Natural killer cell (primary cell): ENCODE measurements at regions not wholly inside any gene's neighbourhood (a gene's known extent, or its start where the extent isn't known, plus 50 kb on each side); places are given as distances from the start of the nearest gene placed in this dataset.

ENCODE experiments used
- ATAC-seq, 3 donors: fragments of 150-1000 bp in 2 of 3; fragments of 200-7000 bp in 1 of 3; cut with Tn5 transposase; 1 replicate in 1 of 3; 2 replicates in 2 of 3; pipeline ENCODE4 v1.10.0; 2021; ENCODE audit warnings: mild to moderate bottlenecking in 2 of 3, moderate library complexity in 2 of 3
- DNase-seq, 2 donors: peaks; one replicate each; pipeline versions ENCODE4 v3.0.0 to v3.0.0-alpha.2; 2013 to 2021; ENCODE audit warnings: mixed read lengths in 1 of 2
- H3K27ac ChIP-seq: one replicate; pipeline ENCODE4 v1.5.1; 2013; ENCODE audit warnings: mild to moderate bottlenecking, low read length
- H3K27me3 ChIP-seq: one replicate; pipeline ENCODE4 v1.6.1; 2013; ENCODE audit warnings: low read length; ENCODE audit not compliant: control insufficient read depth, insufficient read depth
- H3K36me3 ChIP-seq: one replicate; pipeline ENCODE4 v1.6.1; 2013; ENCODE audit warnings: low read length; ENCODE audit not compliant: control insufficient read depth, insufficient read depth
- H3K4me1 ChIP-seq: one replicate; pipeline ENCODE4 v1.6.1; 2013; ENCODE audit warnings: low read length; ENCODE audit not compliant: control insufficient read depth, insufficient read depth
- H3K4me3 ChIP-seq: one replicate; pipeline ENCODE4 v1.5.1; 2013; ENCODE audit warnings: low read length
- H3K9me3 ChIP-seq: one replicate; pipeline ENCODE4 v1.6.1; 2013; ENCODE audit warnings: low read length; ENCODE audit not compliant: control insufficient read depth, insufficient read depth
- H3K27ac Mint-ChIP-seq, 2 donors: one replicate each; pipeline ENCODE4 v1.8.0; 2022; ENCODE audit warnings: mild to moderate bottlenecking in 2 of 2, mixed read lengths in 2 of 2, moderate library complexity in 1 of 2
- H3K27me3 Mint-ChIP-seq, 2 donors: one replicate each; pipeline ENCODE4 v1.8.0; 2022; ENCODE audit warnings: low read depth in 2 of 2, mixed read lengths in 2 of 2
- H3K36me3 Mint-ChIP-seq: one replicate; pipeline ENCODE4 v1.8.0; 2022; ENCODE audit warnings: mixed read lengths
- H3K4me1 Mint-ChIP-seq, 2 donors: one replicate each; pipeline ENCODE4 v1.8.0; 2022; ENCODE audit warnings: mixed read lengths in 2 of 2
- H3K4me3 Mint-ChIP-seq: one replicate; pipeline ENCODE4 v1.8.0; 2022; ENCODE audit warnings: mild to moderate bottlenecking, moderate library complexity, mixed read lengths
- H3K9me3 Mint-ChIP-seq, 2 donors: one replicate each; pipeline ENCODE4 v1.8.0; 2022; ENCODE audit warnings: mixed read lengths in 2 of 2
- WGBS: methylation state at CpG from one replicate; pipeline ENCODE4 v1.1.7; 2013; ENCODE audit warnings: missing lambda C conversion rate; ENCODE audit not compliant: insufficient coverage; 5-methylcytosine and 5-hydroxymethylcytosine counted together
- intact Hi-C: fragments of 100-400 bp; cut with micrococcal nuclease; formaldehyde crosslinking; loops from one replicate; pipeline ENCODE4 v1.14.2; 2022
- TF ChIP-seq, protein P1 (sequence below): fragments of 200-600 bp; IDR thresholded peaks from one replicate; pipeline ENCODE4 v1.8.0; 2022; ENCODE audit warnings: antibody characterized with exemption

GRCh38 chrX:128165884-128166408 lies 113.7 kb upstream of the ACTRT1 start:
- Histone ChIP-seq H3K9me3 (no peaks in the 10 kb centered on the region), H3K36me3 (no peaks in the 10 kb centered on the region), H3K4me3 (no peak overlapping the region), H3K27me3 (no peaks in the 10 kb centered on the region), H3K4me1 (no peaks in the 10 kb centered on the region), H3K27ac (no peak overlapping the region)
- Mint-ChIP-seq H3K4me1 (no peaks in the 10 kb centered on the region), H3K27me3 (no peaks in the 10 kb centered on the region), H3K36me3 (no peaks in the 10 kb centered on the region), H3K27ac (no peak overlapping the region), H3K4me3 (no peak overlapping the region), H3K9me3 (peaks cover 2 to 4% of the 10 kb centered on the region in 2 donors)
- TF ChIP-seq, protein P1, sequence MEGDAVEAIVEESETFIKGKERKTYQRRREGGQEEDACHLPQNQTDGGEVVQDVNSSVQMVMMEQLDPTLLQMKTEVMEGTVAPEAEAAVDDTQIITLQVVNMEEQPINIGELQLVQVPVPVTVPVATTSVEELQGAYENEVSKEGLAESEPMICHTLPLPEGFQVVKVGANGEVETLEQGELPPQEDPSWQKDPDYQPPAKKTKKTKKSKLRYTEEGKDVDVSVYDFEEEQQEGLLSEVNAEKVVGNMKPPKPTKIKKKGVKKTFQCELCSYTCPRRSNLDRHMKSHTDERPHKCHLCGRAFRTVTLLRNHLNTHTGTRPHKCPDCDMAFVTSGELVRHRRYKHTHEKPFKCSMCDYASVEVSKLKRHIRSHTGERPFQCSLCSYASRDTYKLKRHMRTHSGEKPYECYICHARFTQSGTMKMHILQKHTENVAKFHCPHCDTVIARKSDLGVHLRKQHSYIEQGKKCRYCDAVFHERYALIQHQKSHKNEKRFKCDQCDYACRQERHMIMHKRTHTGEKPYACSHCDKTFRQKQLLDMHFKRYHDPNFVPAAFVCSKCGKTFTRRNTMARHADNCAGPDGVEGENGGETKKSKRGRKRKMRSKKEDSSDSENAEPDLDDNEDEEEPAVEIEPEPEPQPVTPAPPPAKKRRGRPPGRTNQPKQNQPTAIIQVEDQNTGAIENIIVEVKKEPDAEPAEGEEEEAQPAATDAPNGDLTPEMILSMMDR, result no peak
- 96% methylated on average over 2 of the region's 2 CpGs for WGBS
- DNase-seq, result no peak
- no peak for ATAC-seq
- intact Hi-C loops, result no loop called here

- H3K36me3 Mint-ChIP-seq, result no peaks in the 10 kb centered on the region
- H3K9me3 Mint-ChIP-seq, result peaks cover 0 to 16% of the 10 kb centered on the region in 2 donors
- no peak for DNase-seq
- Histone ChIP-seq H3K36me3 (no peaks in the 10 kb centered on the region), H3K4me1 (no peaks in the 10 kb centered on the region), H3K27me3 (no peaks in the 10 kb centered on the region), H3K9me3 (no peaks in the 10 kb centered on the region), H3K27ac (no peak overlapping the region), H3K4me3 (no peak overlapping the region)
- TF ChIP-seq, protein P1, result no peak
- no peak for ATAC-seq
- 69% methylated on average over 4 of the region's 4 CpGs for WGBS
- no peaks in the 10 kb centered on the region for H3K27me3 Mint-ChIP-seq
- H3K4me3 Mint-ChIP-seq, result no peak overlapping the region
- no peak overlapping the region for H3K27ac Mint-ChIP-seq
- H3K4me1 Mint-ChIP-seq, result no peaks in the 10 kb centered on the region
- intact Hi-C loops, result no loop called here
These were observed 104.0 kb upstream of the ACTRT1 start for GRCh38 chrX:128156204-128156603.

GRCh38 chrX:128142745-128143144 lies 90.5 kb upstream of the ACTRT1 start:
- no peak overlapping the region for H3K4me3 Mint-ChIP-seq
- no peaks in the 10 kb centered on the region for H3K36me3 Mint-ChIP-seq
- DNase-seq (no peak), ATAC-seq (no peak)
- H3K27ac Mint-ChIP-seq, result no peak overlapping the region
- intact Hi-C loops, result no loop called here
- Histone ChIP-seq H3K27me3 (no peaks in the 10 kb centered on the region), H3K36me3 (no peaks in the 10 kb centered on the region), H3K4me1 (no peaks in the 10 kb centered on the region), H3K4me3 (no peak overlapping the region), H3K9me3 (no peaks in the 10 kb centered on the region), H3K27ac (no peak overlapping the region)
- peaks cover 0 to 5% of the 10 kb centered on the region in 2 donors for H3K9me3 Mint-ChIP-seq
- WGBS, result no CpG with 5 or more reads among the region's 3 CpGs
- no peaks in the 10 kb centered on the region for H3K27me3 Mint-ChIP-seq
- TF ChIP-seq, protein P1, result no peak
- no peaks in the 10 kb centered on the region for H3K4me1 Mint-ChIP-seq

- H3K27me3 ChIP-seq, result no peaks in the 10 kb centered on the region
- Mint-ChIP-seq H3K9me3 (peaks cover 0 to 3% of the 10 kb centered on the region in 2 donors), H3K36me3 (no peaks in the 10 kb centered on the region), H3K4me1 (no peaks in the 10 kb centered on the region), H3K27me3 (no peaks in the 10 kb centered on the region), H3K4me3 (no peak overlapping the region), H3K27ac (no peak overlapping the region)
- TF ChIP-seq, protein P1, result no peak
- no peaks in the 10 kb centered on the region for H3K36me3 ChIP-seq
- no peak overlapping the region for H3K27ac ChIP-seq
- no peak overlapping the region for H3K4me3 ChIP-seq
- WGBS, result 36% methylated on average over 1 of the region's 1 CpG
- DNase-seq (no peak), ATAC-seq (no peak)
- H3K4me1 ChIP-seq, result no peaks in the 10 kb centered on the region
- intact Hi-C loops, result no loop called here
- no peaks in the 10 kb centered on the region for H3K9me3 ChIP-seq
These were observed 54.4 kb upstream of the ACTRT1 start for GRCh38 chrX:128106630-128107029.
